ENCODE measurements at regions not wholly inside any gene's neighbourhood (a gene's known extent, or its start where the extent isn't known, plus 50 kb on each side); places are given as distances from the start of the nearest gene placed in this dataset.
"Not testable (repeated sequence)": the region's sequence is repeated elsewhere in the genome, so short reads cannot be mapped to it uniquely, and the experiment has no call there.

DNA sequence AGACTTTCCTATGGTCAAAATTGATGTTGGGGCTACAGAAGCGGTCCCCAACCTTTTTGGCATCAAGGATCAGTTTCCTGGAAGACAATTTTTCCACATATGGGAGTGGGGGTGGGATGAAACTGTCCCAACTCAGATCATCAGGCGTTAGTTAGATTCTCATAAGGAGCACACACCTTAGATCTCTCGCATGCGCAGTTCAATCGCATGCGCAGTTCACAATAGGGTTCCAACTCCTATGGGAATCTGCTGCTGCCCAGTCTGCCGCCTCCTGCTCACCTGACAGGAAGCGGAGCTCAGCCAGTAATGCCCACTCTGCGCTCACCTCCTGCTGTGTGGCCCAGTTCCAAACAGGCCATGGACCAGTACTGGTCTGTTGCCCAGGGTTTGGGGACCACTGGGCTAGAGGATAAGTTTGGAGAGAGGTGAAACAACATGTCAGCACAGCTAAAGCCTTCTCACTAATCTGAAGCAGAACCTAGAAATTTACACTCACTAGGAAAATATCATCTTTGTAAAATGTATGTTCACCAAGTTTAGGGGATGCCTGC is 410.8 kb upstream of the ZNF804A start:
- no peaks in the 10 kb centered on the region for H3K4me1 ChIP-seq
- no peaks in the 10 kb centered on the region for H3K36me3 ChIP-seq
- no peaks in the 10 kb centered on the region for H3K27me3 ChIP-seq
- no peak for DNase-seq (ENCODE audit: extremely low spot score in 2 of 2)
- TF ChIP-seq, protein P1, sequence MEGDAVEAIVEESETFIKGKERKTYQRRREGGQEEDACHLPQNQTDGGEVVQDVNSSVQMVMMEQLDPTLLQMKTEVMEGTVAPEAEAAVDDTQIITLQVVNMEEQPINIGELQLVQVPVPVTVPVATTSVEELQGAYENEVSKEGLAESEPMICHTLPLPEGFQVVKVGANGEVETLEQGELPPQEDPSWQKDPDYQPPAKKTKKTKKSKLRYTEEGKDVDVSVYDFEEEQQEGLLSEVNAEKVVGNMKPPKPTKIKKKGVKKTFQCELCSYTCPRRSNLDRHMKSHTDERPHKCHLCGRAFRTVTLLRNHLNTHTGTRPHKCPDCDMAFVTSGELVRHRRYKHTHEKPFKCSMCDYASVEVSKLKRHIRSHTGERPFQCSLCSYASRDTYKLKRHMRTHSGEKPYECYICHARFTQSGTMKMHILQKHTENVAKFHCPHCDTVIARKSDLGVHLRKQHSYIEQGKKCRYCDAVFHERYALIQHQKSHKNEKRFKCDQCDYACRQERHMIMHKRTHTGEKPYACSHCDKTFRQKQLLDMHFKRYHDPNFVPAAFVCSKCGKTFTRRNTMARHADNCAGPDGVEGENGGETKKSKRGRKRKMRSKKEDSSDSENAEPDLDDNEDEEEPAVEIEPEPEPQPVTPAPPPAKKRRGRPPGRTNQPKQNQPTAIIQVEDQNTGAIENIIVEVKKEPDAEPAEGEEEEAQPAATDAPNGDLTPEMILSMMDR (IDR thresholded peaks at IDR 0.05), result no peak
- TF ChIP-seq POLR2AphosphoS5 (IDR thresholded peaks at IDR 0.05; ENCODE audit: insufficient read depth in 1 of 2, low read depth in 1 of 2) (no peak), POLR2A (IDR thresholded peaks at IDR 0.05) (no peak)
- H3K9me3 ChIP-seq, result no peaks in the 10 kb centered on the region
- intact Hi-C loops (cut with DNase I), result no loop called here
- H3K27ac ChIP-seq, result no peak overlapping the region
- H3K4me3 ChIP-seq, result no peak overlapping the region

DNA sequence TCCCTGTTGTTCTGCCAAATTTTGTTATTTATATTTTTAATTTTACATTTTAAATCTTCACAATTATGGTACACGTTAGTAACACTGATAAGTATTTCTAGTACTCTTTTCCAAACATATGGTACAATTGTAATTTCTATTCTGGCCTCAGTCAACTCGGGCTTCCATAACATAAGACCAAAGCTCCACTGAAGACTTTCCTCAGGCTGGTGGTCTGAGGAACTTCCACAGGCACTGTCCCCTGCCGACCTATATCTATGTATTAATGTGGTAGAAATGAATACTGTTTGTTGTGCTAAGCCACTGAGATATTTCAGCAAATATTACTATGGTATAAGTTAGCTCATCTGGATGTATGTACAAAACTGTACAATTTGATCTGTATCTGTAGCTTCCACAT is 407.6 kb upstream of the ZNF804A start:
- intact Hi-C loops (cut with DNase I), result no loop called here
- Histone ChIP-seq H3K36me3 (no peaks in the 10 kb centered on the region), H3K4me3 (no peak overlapping the region), H3K9me3 (no peaks in the 10 kb centered on the region), H3K27me3 (no peaks in the 10 kb centered on the region), H3K4me1 (no peaks in the 10 kb centered on the region), H3K27ac (no peak overlapping the region)
- TF ChIP-seq, protein P1 (IDR thresholded peaks at IDR 0.05), result no peak
- TF ChIP-seq POLR2AphosphoS5 (IDR thresholded peaks at IDR 0.05; ENCODE audit: insufficient read depth in 1 of 2, low read depth in 1 of 2) (no peak), POLR2A (IDR thresholded peaks at IDR 0.05) (no peak)
- DNase-seq (ENCODE audit: extremely low spot score in 2 of 2), result no peak

DNA sequence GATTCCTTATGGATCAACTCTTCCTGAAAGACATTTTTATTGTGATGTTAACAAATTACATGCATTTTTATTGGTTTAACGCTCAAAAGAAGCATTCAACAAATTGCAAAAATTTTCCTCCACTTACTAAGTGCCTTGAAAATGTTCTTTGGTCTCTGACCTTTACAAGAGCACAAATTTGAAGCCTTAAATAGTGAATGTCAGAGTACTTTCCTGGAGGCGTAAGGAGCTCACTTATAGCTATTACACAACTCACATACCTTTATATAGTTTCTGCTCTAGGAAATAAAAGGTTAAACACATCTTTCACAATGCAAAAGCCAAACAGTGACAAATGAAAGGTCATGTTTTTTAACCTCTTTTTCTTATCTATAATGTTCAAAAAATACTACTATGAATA is 405.7 kb upstream of the ZNF804A start:
- DNase-seq (ENCODE audit: extremely low spot score in 2 of 2), result no peak
- H3K36me3 ChIP-seq, result no peaks in the 10 kb centered on the region
- no peak overlapping the region for H3K27ac ChIP-seq
- no peaks in the 10 kb centered on the region for H3K27me3 ChIP-seq
- H3K9me3 ChIP-seq, result no peaks in the 10 kb centered on the region
- TF ChIP-seq POLR2AphosphoS5 (IDR thresholded peaks at IDR 0.05; ENCODE audit: insufficient read depth in 1 of 2, low read depth in 1 of 2), result no peak
- H3K4me1 ChIP-seq, result no peaks in the 10 kb centered on the region
- intact Hi-C loops (cut with DNase I), result no loop called here
- H3K4me3 ChIP-seq, result no peak overlapping the region

DNA sequence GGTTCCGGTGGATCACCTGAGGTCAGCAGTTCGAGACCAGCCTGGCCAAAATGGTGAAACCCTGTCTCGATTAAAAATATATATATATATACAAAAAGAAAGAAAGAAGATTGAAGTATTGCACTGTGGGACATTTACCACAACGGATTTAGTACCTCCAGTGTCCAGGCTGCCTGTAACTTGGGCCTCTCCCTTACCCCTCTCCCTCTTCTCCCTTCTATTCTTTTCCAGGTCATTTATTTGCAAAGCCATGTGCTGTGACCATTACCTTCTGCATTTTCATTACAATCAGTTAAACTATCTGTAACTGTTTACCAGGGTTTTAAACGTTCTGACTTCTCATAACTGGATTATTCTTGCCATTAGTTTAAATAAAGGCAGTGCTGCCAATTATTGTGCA is 400.9 kb upstream of the ZNF804A start:
- intact Hi-C loops (cut with DNase I), result no loop called here
- H3K27ac ChIP-seq, result no peak overlapping the region
- H3K27me3 ChIP-seq, result no peaks in the 10 kb centered on the region
- no peaks in the 10 kb centered on the region for H3K36me3 ChIP-seq
- no peak overlapping the region for H3K4me3 ChIP-seq
- no peak for DNase-seq (ENCODE audit: extremely low spot score in 2 of 2)
- no peaks in the 10 kb centered on the region for H3K4me1 ChIP-seq
- TF ChIP-seq POLR2AphosphoS5 (IDR thresholded peaks at IDR 0.05; ENCODE audit: insufficient read depth in 1 of 2, low read depth in 1 of 2), result no peak
- TF ChIP-seq POLR2A (IDR thresholded peaks at IDR 0.05), result no peak
- TF ChIP-seq, protein P1 (IDR thresholded peaks at IDR 0.05), result no peak
- H3K9me3 ChIP-seq, result no peaks in the 10 kb centered on the region

DNA sequence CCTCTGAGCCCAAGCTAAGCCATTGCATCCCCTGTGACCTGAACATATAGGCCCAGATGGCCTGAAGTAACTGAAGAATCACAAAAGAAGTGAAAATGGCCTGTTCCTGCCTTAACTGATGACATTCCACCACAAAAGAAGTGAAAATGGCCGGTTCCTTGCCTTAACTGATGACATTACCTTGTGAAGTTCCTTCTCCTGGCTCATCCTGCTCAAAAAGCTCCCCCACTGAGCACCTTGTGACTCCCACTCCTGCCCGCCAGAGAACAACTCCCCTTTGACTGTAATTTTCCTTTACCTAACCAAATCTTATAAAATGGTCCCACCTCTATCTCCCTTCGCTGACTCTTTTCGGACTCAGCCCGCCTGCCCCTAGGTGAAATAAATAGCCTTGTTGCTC is 399.5 kb upstream of the ZNF804A start:
- H3K27me3 ChIP-seq; H3K4me3 ChIP-seq; H3K36me3 ChIP-seq; H3K27ac ChIP-seq; H3K4me1 ChIP-seq; DNase-seq (ENCODE audit: extremely low spot score in 2 of 2); intact Hi-C loops (cut with DNase I); H3K9me3 ChIP-seq: not testable (repeated sequence)

DNA sequence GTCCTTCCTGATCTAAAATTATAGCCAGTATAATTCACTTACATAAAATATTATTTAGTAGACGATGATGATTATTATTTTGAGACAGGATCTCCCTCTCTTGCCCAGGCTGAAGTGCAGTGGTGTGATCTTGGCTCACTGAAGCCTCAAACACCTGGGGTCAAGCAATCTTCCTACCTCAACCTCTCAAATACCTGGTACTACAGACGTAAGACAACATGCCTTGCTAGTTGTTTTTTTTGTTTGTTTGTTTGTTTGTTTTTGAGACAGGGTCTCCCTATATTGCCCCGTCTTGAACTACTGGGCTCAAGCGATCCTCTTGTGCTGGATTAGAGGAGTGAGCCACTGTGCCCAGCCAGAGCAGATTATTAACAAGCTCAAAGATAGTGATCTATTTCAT is 399.1 kb upstream of the ZNF804A start:
- no peaks in the 10 kb centered on the region for H3K36me3 ChIP-seq
- no peak overlapping the region for H3K27ac ChIP-seq
- H3K27me3 ChIP-seq, result no peaks in the 10 kb centered on the region
- no peak overlapping the region for H3K4me3 ChIP-seq
- no peaks in the 10 kb centered on the region for H3K9me3 ChIP-seq
- intact Hi-C loops (cut with DNase I), result no loop called here
- DNase-seq (ENCODE audit: extremely low spot score in 2 of 2), result no peak
- TF ChIP-seq, protein P1 (IDR thresholded peaks at IDR 0.05), result no peak
- TF ChIP-seq POLR2A (IDR thresholded peaks at IDR 0.05), result no peak
- H3K4me1 ChIP-seq, result no peaks in the 10 kb centered on the region

Measured in vagina (tissue), 2 donors.